ENCODE measurements at regions not wholly inside any gene's neighbourhood (a gene's known extent, or its start where the extent isn't known, plus 50 kb on each side); places are given as distances from the start of the nearest gene placed in this dataset.
"Not testable (repeated sequence)": the region's sequence is repeated elsewhere in the genome, so short reads cannot be mapped to it uniquely, and the experiment has no call there.

DNA sequence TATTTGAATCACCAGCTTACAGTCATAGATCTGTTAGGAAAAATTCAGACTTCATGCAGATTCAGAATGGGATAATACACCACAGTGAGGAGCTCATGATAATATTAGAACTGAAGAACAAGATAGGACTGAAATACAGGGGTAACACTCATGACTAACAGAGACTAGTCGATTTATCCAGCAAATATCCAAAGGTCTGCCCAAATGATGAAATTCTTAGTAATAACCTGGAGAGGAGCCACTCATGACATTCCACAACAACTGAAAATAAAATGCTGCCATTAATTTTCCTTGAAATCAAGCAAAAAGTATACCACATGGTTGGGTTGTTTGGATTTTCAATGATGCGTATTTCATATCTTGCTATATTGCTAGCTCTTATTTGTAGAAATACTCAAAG lies 903.7 kb upstream of the ADGRL3 start:
- DNase-seq (ENCODE audit: low spot score) = no peak
- no peak for FAIRE-seq

DNA sequence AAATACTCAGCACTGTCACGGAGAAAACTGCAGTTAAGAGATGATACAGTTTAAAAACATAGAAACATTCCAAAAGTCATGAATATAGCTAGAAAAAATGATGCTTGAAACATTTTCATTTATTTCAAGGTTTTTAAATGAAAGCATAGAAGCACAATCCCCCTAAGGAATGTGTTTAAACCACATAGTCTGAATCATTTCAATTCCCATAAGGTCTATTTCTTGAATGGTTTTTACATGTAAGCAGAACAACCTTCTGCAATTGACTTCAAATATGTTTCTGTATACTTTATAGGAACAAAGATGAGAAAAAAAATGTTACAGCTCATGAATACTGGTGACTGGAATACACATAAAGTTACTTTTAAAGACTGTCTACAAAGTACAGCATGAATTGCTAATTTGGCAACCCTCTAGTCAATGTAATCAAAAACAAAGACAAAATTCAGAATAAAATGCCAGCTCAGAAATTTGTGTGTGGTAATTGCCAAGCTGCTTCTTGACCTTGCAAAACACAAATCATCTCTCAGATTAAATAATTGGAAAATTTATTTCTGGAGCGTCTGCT lies 886.4 kb upstream of the ADGRL3 start:
- FAIRE-seq = no peak
- no peak for DNase-seq (ENCODE audit: low spot score)

GRCh38 chr4:60314416-60314815 lies 885.7 kb upstream of the ADGRL3 start:
- DNase-seq (ENCODE audit: low spot score) = no peak
- FAIRE-seq = no peak

GRCh38 chr4:60315586-60315985 lies 884.5 kb upstream of the ADGRL3 start:
- DNase-seq (ENCODE audit: low spot score) (no peak), FAIRE-seq (no peak)

GRCh38 chr4:60326735-60327134 lies 873.4 kb upstream of the ADGRL3 start:
- no peak for DNase-seq (ENCODE audit: low spot score)
- FAIRE-seq = no peak

- FAIRE-seq = no peak
- no peak for DNase-seq (ENCODE audit: low spot score)
Measured at GRCh38 chr4:60327651-60328050, 872.5 kb upstream of the ADGRL3 start.

DNA sequence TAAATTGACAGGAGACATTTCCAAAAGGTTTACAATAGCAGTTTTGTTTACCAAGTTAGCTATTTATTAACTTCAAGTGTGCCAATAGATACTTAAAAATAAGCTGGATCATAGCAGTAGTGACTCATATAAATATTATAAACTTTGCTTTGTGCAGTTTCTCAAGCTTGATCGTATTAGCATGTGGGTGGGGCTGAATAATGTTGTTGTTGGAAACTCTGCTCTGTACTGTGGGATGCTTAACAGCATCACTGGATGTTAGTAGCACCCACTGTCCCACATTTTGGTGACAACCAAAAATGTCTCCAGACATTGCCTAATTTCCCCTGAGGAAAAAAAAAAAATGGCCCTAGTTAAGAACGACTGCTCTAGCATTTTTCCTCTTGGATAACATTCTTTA lies 855.2 kb upstream of the ADGRL3 start:
- no peak for FAIRE-seq
- no peak for DNase-seq (ENCODE audit: low spot score)

GRCh38 chr4:60345392-60345791 lies 854.7 kb upstream of the ADGRL3 start:
- no peak for FAIRE-seq
- no peak for DNase-seq (ENCODE audit: low spot score)

- FAIRE-seq (no peak), DNase-seq (ENCODE audit: low spot score) (no peak)
Measured at GRCh38 chr4:60359746-60360367, 840.3 kb upstream of the ADGRL3 start.

- FAIRE-seq (no peak), DNase-seq (ENCODE audit: low spot score) (no peak)
Measured at GRCh38 chr4:60365176-60365575, 835.0 kb upstream of the ADGRL3 start.

DNA sequence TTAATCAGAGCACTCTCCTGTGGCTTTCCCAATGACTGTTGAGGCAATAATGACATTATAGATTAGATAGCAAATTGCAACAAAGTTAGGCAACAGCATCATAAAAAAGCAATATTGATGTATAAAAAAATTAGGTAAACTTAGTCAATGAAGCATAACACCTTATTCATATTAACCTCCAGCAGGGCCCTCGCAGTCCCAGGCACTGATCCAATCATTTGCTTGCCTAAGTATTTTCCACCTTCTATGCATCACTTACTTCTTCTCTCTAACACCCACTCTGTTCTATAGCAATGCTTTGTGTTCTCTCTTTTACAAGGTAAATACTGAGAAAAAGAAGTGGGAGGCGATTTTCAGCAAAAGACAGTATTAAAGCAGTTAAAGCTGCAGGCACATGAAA lies 833.5 kb upstream of the ADGRL3 start:
- no peak for FAIRE-seq

GRCh38 chr4:60368986-60369385 lies 831.1 kb upstream of the ADGRL3 start:
- FAIRE-seq = no peak
- no peak for DNase-seq (ENCODE audit: low spot score)

More for the DNA sequence above, 833.5 kb upstream of the ADGRL3 start:
- DNase-seq (ENCODE audit: low spot score) = no peak

- no peak for FAIRE-seq
Measured at GRCh38 chr4:60378010-60378409, 822.1 kb upstream of the ADGRL3 start.

GRCh38 chr4:60384516-60384915 lies 815.6 kb upstream of the ADGRL3 start:
- DNase-seq (ENCODE audit: low spot score) (no peak), FAIRE-seq (no peak)

More at GRCh38 chr4:60378010-60378409, 822.1 kb upstream of the ADGRL3 start:
- DNase-seq (ENCODE audit: low spot score) = no peak

GRCh38 chr4:60389633-60390032 lies 810.5 kb upstream of the ADGRL3 start:
- no peak for DNase-seq (ENCODE audit: low spot score)
- FAIRE-seq = no peak

DNA sequence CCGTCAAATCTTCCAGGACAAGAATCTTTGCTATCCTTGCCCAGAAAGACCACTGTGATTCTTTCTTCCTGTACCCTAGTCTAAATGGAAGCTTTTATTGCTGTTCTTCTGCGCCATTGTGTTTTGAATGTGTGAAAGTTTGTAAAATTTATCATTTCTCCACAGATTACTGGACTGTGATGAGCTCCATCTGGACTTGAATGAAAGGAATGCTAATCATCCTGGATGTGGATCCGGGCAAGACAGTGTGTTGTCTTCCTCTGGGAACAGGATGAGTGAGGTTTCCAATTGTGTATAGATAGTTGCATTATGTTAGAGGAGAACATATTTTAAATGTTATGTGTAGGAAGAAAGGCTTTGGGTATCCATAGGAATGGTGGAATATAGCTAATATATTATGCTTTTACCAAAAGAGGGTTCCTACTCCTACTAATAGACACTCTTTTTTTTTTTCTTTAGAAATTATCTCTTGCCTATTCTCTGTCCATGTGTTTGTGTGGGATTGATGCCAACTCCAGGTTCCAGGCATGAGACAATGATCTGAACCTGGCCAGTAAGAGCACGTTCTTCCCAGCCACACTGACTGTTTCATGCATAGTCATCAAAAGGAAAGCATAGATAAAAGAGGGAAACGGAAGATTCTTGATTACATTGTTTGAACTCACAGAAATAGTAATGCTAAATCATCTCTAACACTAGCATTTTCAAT lies 803.6 kb upstream of the ADGRL3 start:
- FAIRE-seq = no peak
- DNase-seq (ENCODE audit: low spot score) = no peak

GRCh38 chr4:60400593-60400992 lies 799.5 kb upstream of the ADGRL3 start:
- no peak for FAIRE-seq
- DNase-seq (ENCODE audit: low spot score) = no peak

DNA sequence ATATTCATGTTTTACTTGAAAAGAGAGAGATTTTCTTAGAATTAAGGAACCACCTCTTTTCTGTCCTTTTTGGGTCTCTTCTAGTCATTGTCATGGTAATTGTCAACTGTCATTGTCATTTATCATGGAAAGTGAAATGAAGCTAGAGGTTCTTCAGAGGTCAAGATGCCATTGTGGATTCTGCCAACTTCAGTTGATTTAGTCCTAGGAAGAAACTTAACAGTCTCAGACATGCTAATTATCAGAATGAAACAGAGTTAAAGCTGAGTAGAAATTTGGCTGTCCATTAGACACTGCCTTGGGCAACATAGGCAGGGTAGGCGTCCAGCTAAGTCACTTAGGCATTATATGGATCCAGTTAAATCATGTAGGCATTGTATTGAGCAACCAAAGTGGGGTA lies 796.1 kb upstream of the ADGRL3 start:
- FAIRE-seq (no peak), DNase-seq (ENCODE audit: low spot score) (no peak)

DNA sequence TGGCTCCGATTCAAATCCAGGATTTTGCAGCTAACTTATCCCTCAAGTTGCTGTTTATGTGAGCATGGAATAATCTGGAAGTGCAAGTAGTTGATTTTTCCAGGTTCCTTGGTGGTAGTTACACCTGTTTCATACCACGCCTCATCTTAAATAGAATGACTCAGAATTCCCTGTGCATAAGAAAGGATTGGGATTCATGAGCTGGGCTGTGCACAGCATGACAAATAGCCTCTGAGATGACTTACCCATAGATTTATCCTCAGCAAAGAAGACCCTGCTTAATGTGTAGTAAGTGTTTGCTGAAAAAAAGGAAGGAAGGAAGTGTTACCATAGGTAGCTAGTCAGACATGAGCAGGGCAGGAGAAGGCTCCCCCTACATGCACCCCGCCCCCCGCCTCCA lies 777.7 kb upstream of the ADGRL3 start:
- no peak for FAIRE-seq

DNA sequence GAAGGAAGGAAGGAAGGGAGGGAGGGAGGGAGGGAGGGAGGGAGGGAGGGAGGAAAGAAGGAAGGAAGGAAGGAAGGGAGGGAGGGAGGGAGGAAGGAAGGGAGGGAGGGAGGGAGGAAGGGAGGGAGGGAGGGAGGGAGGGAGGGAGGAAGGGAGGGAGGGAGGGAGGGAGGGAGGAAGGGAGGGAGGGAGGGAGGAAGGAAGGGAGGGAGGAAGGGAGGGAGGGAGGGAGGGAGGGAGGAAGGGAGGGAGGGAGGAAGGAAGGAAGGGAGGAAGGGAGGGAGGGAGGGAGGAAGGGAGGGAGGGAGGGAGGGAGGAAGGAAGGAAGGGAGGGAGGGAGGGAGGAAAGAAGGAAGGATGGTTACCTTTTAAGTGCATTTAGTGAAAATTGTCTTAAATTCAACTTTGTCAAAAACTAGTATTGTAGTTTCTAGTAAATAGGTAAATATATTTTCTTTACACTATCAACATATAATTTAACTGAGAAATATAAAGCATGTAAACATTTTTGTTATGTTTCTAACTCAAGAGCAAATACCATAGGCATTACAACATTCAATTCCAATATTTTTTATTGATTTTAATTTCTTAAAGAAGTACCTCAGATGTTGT lies 776.4 kb upstream of the ADGRL3 start:
- FAIRE-seq; DNase-seq (ENCODE audit: low spot score): not testable (repeated sequence)

More for the DNA sequence above, 777.7 kb upstream of the ADGRL3 start:
- no peak for DNase-seq (ENCODE audit: low spot score)

- FAIRE-seq (no peak), DNase-seq (ENCODE audit: low spot score) (no peak)
Measured at GRCh38 chr4:60432911-60433310, 767.2 kb upstream of the ADGRL3 start.

GRCh38 chr4:60443068-60443467 lies 757.1 kb upstream of the ADGRL3 start:
- no peak for FAIRE-seq

More at GRCh38 chr4:60443068-60443467, 757.1 kb upstream of the ADGRL3 start:
- no peak for DNase-seq (ENCODE audit: low spot score)
